SK-N-SH (cell line): ENCODE measurements at regions not wholly inside any gene's neighbourhood (a gene's known extent, or its start where the extent isn't known, plus 50 kb on each side); places are given as distances from the start of the nearest gene placed in this dataset.

Experiments
- CTCF ChIA-PET: fragments of 300-600, 350-600 bp; formaldehyde crosslinking; extraction: SDS; loops from one replicate; lab custom pipeline; 2021; lab: Yijun Ruan, JAX
- POLR2A ChIA-PET: fragments of 350-600 bp; sonication (Branson Sonifier 250); formaldehyde crosslinking; extraction: SDS; loops from one replicate; lab custom pipeline; 2020; ENCODE audit warnings: antibody characterized with exemption, inconsistent platforms; lab: Yijun Ruan, JAX
- DNase-seq: peaks from one replicate; pipeline ENCODE4 v3.0.0; 2012
- H2AFZ ChIP-seq: fragments of 200-600 bp; sonication (generic); 2 replicates; pipeline ENCODE4 v1.8.1; 2016; ENCODE audit warnings: antibody characterized with exemption, mild to moderate bottlenecking, low read depth
- H3F3A ChIP-seq: fragments of 200-600 bp; sonication (generic); replicated peaks from 2 replicates; pipeline ENCODE3; 2016; ENCODE audit warnings: antibody characterized with exemption, mild to moderate bottlenecking; ENCODE audit not compliant: insufficient read depth
- H3K27ac ChIP-seq, 2 experiments: fragments of 200-500 bp in 1 of 2; fragments of 200-600 bp in 1 of 2; sonication (Bioruptor generic) in 1 of 2; sonication (generic), shearing (Covaris generic) in 1 of 2; 2 replicates each; pipeline versions ENCODE4 v1.5.1 to v1.6.1; 2014 to 2016; ENCODE audit warnings: low read depth in 2 of 2, inconsistent platforms in 1 of 2, low read length in 1 of 2, mild to moderate bottlenecking in 1 of 2, mixed read lengths in 1 of 2
- H3K27me3 ChIP-seq: fragments of 200-600 bp; sonication (generic), shearing (Covaris generic); 2 replicates; pipeline ENCODE4 v1.6.1; 2016; ENCODE audit warnings: mixed run types; ENCODE audit not compliant: insufficient read depth
- H3K36me3 ChIP-seq, 2 experiments: fragments of 200-500 bp in 1 of 2; fragments of 200-600 bp in 1 of 2; sonication (Bioruptor generic) in 1 of 2; sonication (generic) in 1 of 2; replicated peaks in 1 of 2; 2 replicates each; pipeline versions ENCODE3 to v1.5.1; 2014 to 2016; ENCODE audit warnings: low read length in 1 of 2, mild to moderate bottlenecking in 1 of 2; ENCODE audit not compliant: insufficient read depth in 2 of 2, control insufficient read depth in 1 of 2
- H3K4me1 ChIP-seq, 2 experiments: fragments of 200-500 bp in 1 of 2; fragments of 200-600 bp in 1 of 2; sonication (Bioruptor generic) in 1 of 2; sonication (generic), shearing (Covaris generic) in 1 of 2; 2 replicates each; pipeline versions ENCODE4 v1.5.1 to v1.6.1; 2014 to 2016; ENCODE audit warnings: low read depth in 1 of 2, low read length in 1 of 2, mixed run types in 1 of 2; ENCODE audit not compliant: insufficient read depth in 2 of 2, control insufficient read depth in 1 of 2
- H3K4me2 ChIP-seq: fragments of 200-600 bp; sonication (generic), shearing (Covaris generic); 2 replicates; pipeline ENCODE4 v1.6.1; 2017; ENCODE audit warnings: mixed run types
- H3K4me3 ChIP-seq, 2 experiments: fragments of 200-500 bp in 1 of 2; fragments of 200-600 bp in 1 of 2; sonication (Bioruptor generic) in 1 of 2; sonication (generic), shearing (Covaris generic) in 1 of 2; 2 replicates each; pipeline versions ENCODE4 v1.5.1 to v1.8.1; 2014 to 2016; ENCODE audit warnings: low read depth in 2 of 2, inconsistent platforms in 1 of 2, low read length in 1 of 2, mild to moderate bottlenecking in 1 of 2, mixed read lengths in 1 of 2, moderate library complexity in 1 of 2
- H3K79me2 ChIP-seq: fragments of 200-600 bp; sonication (generic); 2 replicates; pipeline ENCODE4 v1.8.1; 2017; ENCODE audit warnings: mild to moderate bottlenecking; ENCODE audit not compliant: insufficient read depth
- H3K9ac ChIP-seq: fragments of 200-600 bp; sonication (generic); 2 replicates; pipeline ENCODE4 v1.6.1; 2017; ENCODE audit warnings: mixed run types
- H3K9me2 ChIP-seq: fragments of 200-600 bp; sonication (generic); 2 replicates; pipeline ENCODE4 v1.6.1; 2017; ENCODE audit warnings: mixed run types
- H3K9me3 ChIP-seq: fragments of 200-600 bp; sonication (generic); 2 replicates; pipeline ENCODE4 v1.6.1; 2017; ENCODE audit warnings: mixed run types, mild to moderate bottlenecking, moderate library complexity
- H4K20me1 ChIP-seq: fragments of 200-600 bp; sonication (generic); 2 replicates; pipeline ENCODE4 v1.6.1; 2017; ENCODE audit warnings: mild to moderate bottlenecking, mixed run types; ENCODE audit not compliant: insufficient read depth
- CHD2 ChIP-seq: fragments of 150-350 bp; IDR thresholded peaks from 2 replicates; pipeline ENCODE4 v1.6.1; 2018; ENCODE audit warnings: low read length; ENCODE audit not compliant: partially characterized antibody
- ELF1 ChIP-seq: IDR thresholded peaks from 2 replicates; pipeline ENCODE4 v1.4.0; 2012
- EP300 ChIP-seq, 2 experiments: IDR thresholded peaks; 2 replicates each; pipeline versions ENCODE4 v1.4.0 to v1.6.1; 2012; ENCODE audit warnings: borderline replicate concordance in 1 of 2, low read depth in 1 of 2, low read length in 1 of 2
- FOXM1 ChIP-seq: IDR thresholded peaks from 2 replicates; pipeline ENCODE4 v1.4.0; 2012; ENCODE audit warnings: low read depth, mild to moderate bottlenecking
- GABPA ChIP-seq: IDR thresholded peaks from 2 replicates; pipeline ENCODE4 v1.4.0; 2012; ENCODE audit warnings: low read depth, mild to moderate bottlenecking
- GATA2 ChIP-seq: sonication (generic); formaldehyde crosslinking; IDR thresholded peaks from 2 replicates; pipeline ENCODE4 v1.5.0; 2020; ENCODE audit warnings: mild to moderate bottlenecking, missing genetic modification reagents
- NFIC ChIP-seq: IDR thresholded peaks from 2 replicates; pipeline ENCODE4 v1.4.0; 2012; ENCODE audit warnings: borderline replicate concordance
- NRF1 ChIP-seq: IDR thresholded peaks from 2 replicates; pipeline ENCODE4 v1.6.1; 2012; ENCODE audit warnings: low read depth, mild to moderate bottlenecking, low read length
- RAD21 ChIP-seq: IDR thresholded peaks from 2 replicates; pipeline ENCODE4 v1.6.1; 2012; ENCODE audit warnings: mild to moderate bottlenecking, low read length
- SIN3A ChIP-seq: IDR thresholded peaks from 2 replicates; pipeline ENCODE4 v1.6.1; 2012; ENCODE audit warnings: low read depth, mild to moderate bottlenecking, low read length, moderate library complexity, borderline replicate concordance
- SMC3 ChIP-seq: IDR thresholded peaks from 2 replicates; pipeline ENCODE4 v1.6.1; 2012; ENCODE audit warnings: low read depth, low read length, improper control_type of control experiment
- whole genome bisulfite sequencing: methylation state at CpG from one replicate; pipeline ENCODE4 v1.1.6; 2017; ENCODE audit warnings: low lambda C conversion rate; 5-methylcytosine and 5-hydroxymethylcytosine counted together
- TF ChIP-seq, protein P1 (sequence below): IDR thresholded peaks from 2 replicates; pipeline ENCODE4; 2012
- TF ChIP-seq, protein P2 (sequence below): IDR thresholded peaks from 2 replicates; pipeline ENCODE4 v1.4.0; 2012; ENCODE audit warnings: low read depth

DNA sequence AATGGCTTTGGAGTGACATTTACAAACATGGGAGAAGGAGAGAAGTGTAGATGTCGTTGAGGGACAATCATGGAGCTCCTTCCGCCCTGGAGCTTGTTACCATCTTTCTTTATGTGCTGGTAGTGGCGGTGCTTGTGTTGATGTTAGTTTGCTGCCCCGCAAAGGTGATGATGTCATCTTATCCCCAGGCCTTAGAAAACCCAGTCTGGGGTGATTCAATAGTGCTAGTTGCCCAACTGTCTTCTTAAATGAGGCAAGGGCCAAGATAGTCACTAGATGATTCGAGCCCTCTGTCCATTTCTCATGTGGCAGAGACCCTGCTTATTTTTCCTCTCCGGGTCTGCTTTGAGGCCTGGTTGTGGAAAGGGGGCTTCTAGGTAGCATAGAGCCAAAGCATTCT, 277.4 kb downstream of the CCSER2 start:
- no peak overlapping the region for H2AFZ ChIP-seq
- CTCF ChIA-PET, result interaction anchor here (0.6 to 1.8 kb wide), 3 partner anchors 8 to 231 kb away, joined by 3 to 6 read pairs (median 4); no protein-coding TSS in a partner anchor

DNA sequence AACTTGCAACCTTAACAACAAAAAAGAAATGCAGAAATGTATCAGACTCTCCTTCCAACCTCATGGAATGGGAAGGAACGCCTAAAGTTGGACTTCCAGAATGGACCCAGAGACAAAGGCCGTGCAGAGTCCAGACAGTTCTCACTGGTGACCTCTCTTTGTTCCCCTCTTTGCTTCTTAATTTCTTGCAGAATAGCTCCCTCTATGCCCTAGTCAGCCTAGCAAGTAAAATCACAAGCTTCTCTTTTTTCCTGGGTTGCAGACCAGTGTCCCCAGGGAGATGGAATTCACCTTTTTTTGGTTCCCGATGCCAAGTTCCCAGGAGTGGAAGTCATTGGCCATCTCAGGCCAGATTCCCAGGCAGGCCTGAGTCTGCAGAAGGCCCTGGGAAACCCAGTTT, 278.0 kb downstream of the CCSER2 start:
- Histone ChIP-seq H3K27ac (no peak overlapping the region), H3K27me3 (no peaks in the 10 kb centered on the region), H3K36me3 (no peaks in the 10 kb centered on the region), H3K9me2 (no peaks in the 10 kb centered on the region), H3K4me3 (no peak overlapping the region), H3K4me1 (no peaks in the 10 kb centered on the region), H4K20me1 (no peaks in the 10 kb centered on the region), H3K79me2 (no peaks in the 10 kb centered on the region), H2AFZ (no peak overlapping the region), H3F3A (no peaks in the 10 kb centered on the region), H3K9ac (no peak overlapping the region), H3K9me3 (no peaks in the 10 kb centered on the region), H3K4me2 (no peak overlapping the region)
- DNase-seq, result no peak
- 40% methylated on average over 3 of the region's 3 CpGs for WGBS
- ChIA-PET CTCF (interaction anchor here (0.5 to 1.5 kb wide), 3 partner anchors 69 to 271 kb away, joined by 3 to 4 read pairs (median 4); no protein-coding TSS in a partner anchor), POLR2A (no interaction called here)
- TF ChIP-seq SIN3A (no peak), RAD21 (peak; percentile 29)

More for the DNA sequence above, 277.4 kb downstream of the CCSER2 start:
- no peaks in the 10 kb centered on the region for H4K20me1 ChIP-seq
- POLR2A ChIA-PET, result no interaction called here
- H3K4me1 ChIP-seq, result no peaks in the 10 kb centered on the region
- H3K9ac ChIP-seq, result no peak overlapping the region
- H3K79me2 ChIP-seq, result no peaks in the 10 kb centered on the region
- no peak overlapping the region for H3K4me3 ChIP-seq
- H3K36me3 ChIP-seq, result no peaks in the 10 kb centered on the region
- H3K4me2 ChIP-seq, result no peak overlapping the region
- TF ChIP-seq SMC3 (no peak), GABPA (no peak), ELF1 (no peak), NRF1 (no peak), EP300 (IDR thresholded peaks at IDR 0.05; ENCODE audit: borderline replicate concordance in 1 of 2, low read depth in 1 of 2, low read length in 1 of 2) (no peak), FOXM1 (no peak), NFIC (no peak), GATA2 (CRISPR knock-in tag) (no peak), CHD2 (no peak), RAD21 (no peak), SIN3A (no peak)
- TF ChIP-seq, protein P1, sequence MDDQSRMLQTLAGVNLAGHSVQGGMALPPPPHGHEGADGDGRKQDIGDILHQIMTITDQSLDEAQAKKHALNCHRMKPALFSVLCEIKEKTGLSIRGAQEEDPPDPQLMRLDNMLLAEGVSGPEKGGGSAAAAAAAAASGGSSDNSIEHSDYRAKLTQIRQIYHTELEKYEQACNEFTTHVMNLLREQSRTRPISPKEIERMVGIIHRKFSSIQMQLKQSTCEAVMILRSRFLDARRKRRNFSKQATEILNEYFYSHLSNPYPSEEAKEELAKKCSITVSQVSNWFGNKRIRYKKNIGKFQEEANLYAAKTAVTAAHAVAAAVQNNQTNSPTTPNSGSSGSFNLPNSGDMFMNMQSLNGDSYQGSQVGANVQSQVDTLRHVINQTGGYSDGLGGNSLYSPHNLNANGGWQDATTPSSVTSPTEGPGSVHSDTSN, result no peak
- TF ChIP-seq, protein P2, sequence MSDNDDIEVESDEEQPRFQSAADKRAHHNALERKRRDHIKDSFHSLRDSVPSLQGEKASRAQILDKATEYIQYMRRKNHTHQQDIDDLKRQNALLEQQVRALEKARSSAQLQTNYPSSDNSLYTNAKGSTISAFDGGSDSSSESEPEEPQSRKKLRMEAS, result no peak
- H3K9me3 ChIP-seq, result no peaks in the 10 kb centered on the region
- no peaks in the 10 kb centered on the region for H3F3A ChIP-seq
- no peak for DNase-seq
- no peak overlapping the region for H3K27ac ChIP-seq
- no peaks in the 10 kb centered on the region for H3K27me3 ChIP-seq
- WGBS, result 22% methylated on average over 6 of the region's 6 CpGs
- H3K9me2 ChIP-seq, result no peaks in the 10 kb centered on the region
